ENCODE measurements at regions not wholly inside any gene's neighbourhood (a gene's known extent, or its start where the extent isn't known, plus 50 kb on each side); places are given as distances from the start of the nearest gene placed in this dataset.

DNA sequence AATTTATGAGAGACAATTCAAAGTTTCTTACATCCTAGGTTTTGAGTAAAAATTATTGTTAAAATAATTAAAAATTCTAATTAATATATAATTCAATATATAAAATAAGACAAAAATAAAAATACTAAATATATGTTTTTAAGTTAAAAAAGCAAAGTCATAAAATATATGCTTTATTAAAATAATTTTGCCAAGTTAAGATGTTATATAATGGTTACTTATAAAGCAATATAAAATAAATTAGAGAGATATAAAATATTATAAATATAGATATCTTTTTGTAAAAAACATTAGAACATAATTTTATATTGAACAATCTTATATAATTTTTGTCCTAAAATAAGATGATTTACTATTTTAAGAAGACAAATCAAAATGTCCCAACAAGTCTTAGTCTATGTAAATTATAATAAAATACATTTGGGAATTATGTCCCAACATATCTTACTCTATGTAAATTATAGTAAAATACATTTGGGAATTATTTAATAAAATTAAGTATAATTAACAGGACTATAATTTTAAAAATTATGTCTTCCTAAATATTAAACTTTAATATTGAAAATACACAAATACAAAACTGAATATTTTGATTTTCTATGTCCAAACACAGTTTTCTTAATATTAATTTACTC, 67.7 kb upstream of the TOP3B start:
- H3K36me3 Mint-ChIP-seq = no peaks in the 10 kb centered on the region
- no peaks in the 10 kb centered on the region for H3K9me3 Mint-ChIP-seq
- H3K27ac Mint-ChIP-seq = no peak overlapping the region
- TF ChIP-seq, protein P1, sequence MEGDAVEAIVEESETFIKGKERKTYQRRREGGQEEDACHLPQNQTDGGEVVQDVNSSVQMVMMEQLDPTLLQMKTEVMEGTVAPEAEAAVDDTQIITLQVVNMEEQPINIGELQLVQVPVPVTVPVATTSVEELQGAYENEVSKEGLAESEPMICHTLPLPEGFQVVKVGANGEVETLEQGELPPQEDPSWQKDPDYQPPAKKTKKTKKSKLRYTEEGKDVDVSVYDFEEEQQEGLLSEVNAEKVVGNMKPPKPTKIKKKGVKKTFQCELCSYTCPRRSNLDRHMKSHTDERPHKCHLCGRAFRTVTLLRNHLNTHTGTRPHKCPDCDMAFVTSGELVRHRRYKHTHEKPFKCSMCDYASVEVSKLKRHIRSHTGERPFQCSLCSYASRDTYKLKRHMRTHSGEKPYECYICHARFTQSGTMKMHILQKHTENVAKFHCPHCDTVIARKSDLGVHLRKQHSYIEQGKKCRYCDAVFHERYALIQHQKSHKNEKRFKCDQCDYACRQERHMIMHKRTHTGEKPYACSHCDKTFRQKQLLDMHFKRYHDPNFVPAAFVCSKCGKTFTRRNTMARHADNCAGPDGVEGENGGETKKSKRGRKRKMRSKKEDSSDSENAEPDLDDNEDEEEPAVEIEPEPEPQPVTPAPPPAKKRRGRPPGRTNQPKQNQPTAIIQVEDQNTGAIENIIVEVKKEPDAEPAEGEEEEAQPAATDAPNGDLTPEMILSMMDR (conservative IDR thresholded peaks at IDR 0.05) = no peak
- H3K4me1 Mint-ChIP-seq (ENCODE audit: unreplicated experiment) = no peaks in the 10 kb centered on the region
- peaks cover 66% of the 10 kb centered on the region for H3K27me3 Mint-ChIP-seq
- H3K4me3 Mint-ChIP-seq = no peak overlapping the region
- DNase-seq (ENCODE audit: extremely low spot score, unreplicated experiment) = no peak

DNA sequence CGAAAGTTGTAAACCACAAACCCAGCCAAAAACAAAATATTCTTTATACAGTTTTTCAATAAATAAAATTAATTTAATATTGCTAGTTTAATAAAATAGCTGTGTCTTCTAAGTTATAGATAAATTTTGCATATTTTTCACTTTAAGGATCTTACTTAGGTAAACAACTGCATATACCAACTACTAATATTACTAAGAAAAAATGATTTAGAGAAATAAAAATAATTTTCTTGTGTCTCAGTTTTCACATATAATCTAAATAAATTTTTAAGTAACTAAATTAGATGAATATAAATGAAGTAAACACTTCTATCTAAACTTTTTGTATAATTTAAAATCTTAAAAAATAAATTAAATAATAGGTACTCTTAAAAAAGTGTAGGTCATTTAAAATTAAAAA, 67.1 kb upstream of the TOP3B start:
- Mint-ChIP-seq H3K9me3 (no peaks in the 10 kb centered on the region), H3K27me3 (peaks cover 65% of the 10 kb centered on the region), H3K4me1 (ENCODE audit: unreplicated experiment) (no peaks in the 10 kb centered on the region), H3K4me3 (no peak overlapping the region), H3K27ac (no peak overlapping the region), H3K36me3 (no peaks in the 10 kb centered on the region)
- no peak for DNase-seq (ENCODE audit: extremely low spot score, unreplicated experiment)
- TF ChIP-seq, protein P1 (conservative IDR thresholded peaks at IDR 0.05) = no peak

DNA sequence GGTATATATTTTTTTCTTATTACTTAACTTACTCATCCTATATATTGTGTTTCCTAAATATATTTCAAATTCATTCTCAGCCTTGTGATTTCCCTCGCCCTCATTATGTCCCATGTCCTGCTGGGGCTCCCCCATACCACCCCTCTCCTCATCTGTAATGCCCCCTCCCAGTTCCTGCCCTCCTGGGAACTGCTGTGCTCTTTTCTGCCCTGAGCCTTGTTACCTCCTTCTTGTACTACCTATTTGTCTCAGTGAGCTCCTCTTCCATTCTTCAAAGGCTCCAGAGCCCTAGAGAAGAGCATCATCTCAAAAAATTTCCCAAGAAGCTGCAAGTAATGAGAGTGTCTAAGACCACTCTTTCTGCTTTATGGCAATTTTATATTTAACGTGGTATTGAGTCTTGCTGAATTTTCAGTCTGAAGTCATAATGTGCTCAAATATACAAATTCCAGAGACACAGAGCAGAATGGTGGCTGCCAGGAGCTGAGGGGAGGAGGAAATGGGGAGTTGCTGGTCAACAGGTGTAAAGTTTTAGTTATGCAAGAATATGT, 66.5 kb upstream of the TOP3B start:
- H3K27me3 Mint-ChIP-seq = peaks cover 61% of the 10 kb centered on the region
- no peak for DNase-seq (ENCODE audit: extremely low spot score, unreplicated experiment)
- H3K27ac Mint-ChIP-seq = no peak overlapping the region
- H3K36me3 Mint-ChIP-seq = no peaks in the 10 kb centered on the region
- H3K9me3 Mint-ChIP-seq = no peaks in the 10 kb centered on the region
- H3K4me3 Mint-ChIP-seq = no peak overlapping the region
- H3K4me1 Mint-ChIP-seq (ENCODE audit: unreplicated experiment) = no peaks in the 10 kb centered on the region
- TF ChIP-seq, protein P1 (conservative IDR thresholded peaks at IDR 0.05) = no peak

DNA sequence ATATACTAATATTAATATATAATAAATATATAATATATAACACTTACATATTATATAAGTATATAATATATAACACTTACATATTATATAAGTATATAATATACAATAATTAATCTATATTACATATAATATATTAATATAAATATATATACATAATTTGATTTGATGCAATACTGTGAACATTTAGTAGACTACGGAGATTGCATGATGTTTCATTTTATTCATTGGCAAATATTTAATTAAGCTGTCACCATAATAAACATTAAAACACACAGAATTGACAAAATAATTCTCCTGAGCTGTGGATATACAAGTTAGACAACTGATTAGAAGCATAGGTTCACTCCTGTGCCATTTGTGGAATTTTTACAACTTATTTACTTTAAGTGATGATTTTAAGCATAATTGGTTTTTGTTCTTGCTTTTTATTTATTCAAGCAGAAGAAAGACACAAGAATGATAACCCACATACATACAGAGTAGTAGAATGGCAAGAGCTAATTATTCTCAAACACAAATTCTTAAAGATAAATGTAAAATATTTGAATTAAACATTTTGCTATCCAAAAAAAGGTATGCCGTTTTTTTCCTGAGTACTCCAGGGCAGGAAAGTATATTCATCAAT, 65.8 kb upstream of the TOP3B start:
- TF ChIP-seq, protein P1 (conservative IDR thresholded peaks at IDR 0.05) = no peak
- Mint-ChIP-seq H3K9me3 (no peaks in the 10 kb centered on the region), H3K4me3 (no peak overlapping the region), H3K4me1 (ENCODE audit: unreplicated experiment) (no peaks in the 10 kb centered on the region), H3K27me3 (peaks cover 58% of the 10 kb centered on the region), H3K36me3 (no peaks in the 10 kb centered on the region), H3K27ac (no peak overlapping the region)
- no peak for DNase-seq (ENCODE audit: extremely low spot score, unreplicated experiment)

DNA sequence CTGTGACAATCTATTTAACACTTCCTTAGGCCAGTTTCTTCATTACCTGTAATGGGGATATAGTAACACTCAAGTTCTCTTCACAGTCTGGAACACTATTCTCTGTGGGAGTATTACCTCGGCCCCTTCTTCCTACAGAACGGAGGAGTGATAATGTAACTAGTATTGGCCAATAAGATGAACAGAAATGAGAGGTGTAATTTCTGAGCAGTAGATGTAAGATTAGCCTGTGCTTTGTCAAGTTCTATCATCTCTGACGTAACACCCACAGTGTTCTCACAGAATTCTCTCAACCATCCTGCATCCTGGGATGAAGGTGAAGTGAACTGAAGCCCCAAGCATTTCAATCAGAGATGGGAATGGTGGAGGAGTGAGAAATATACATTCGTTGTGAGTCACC, 65.2 kb upstream of the TOP3B start:
- Mint-ChIP-seq H3K4me3 (no peak overlapping the region), H3K9me3 (no peaks in the 10 kb centered on the region), H3K4me1 (ENCODE audit: unreplicated experiment) (no peaks in the 10 kb centered on the region), H3K36me3 (no peaks in the 10 kb centered on the region), H3K27me3 (peaks cover 55% of the 10 kb centered on the region), H3K27ac (no peak overlapping the region)
- TF ChIP-seq, protein P1 (conservative IDR thresholded peaks at IDR 0.05) = no peak
- DNase-seq (ENCODE audit: extremely low spot score, unreplicated experiment) = no peak

Data from type B pancreatic cell (in vitro differentiated cells).